Astrocyte (in vitro differentiated cells and primary cell): ENCODE measurements at regions not wholly inside any gene's neighbourhood (a gene's known extent, or its start where the extent isn't known, plus 50 kb on each side); places are given as distances from the start of the nearest gene placed in this dataset.

Experiments used
- DNase-seq: peaks from one replicate; pipeline ENCODE4 v3.0.0-alpha.2; 2010; ENCODE audit warnings: low read depth
- FAIRE-seq: peaks from 2 replicates; lab custom pipeline; 2011; peaks lifted over from hg19 to GRCh38; lab: Jason Lieb, UNC
- H2AFZ ChIP-seq: 2 replicates; pipeline ENCODE4 v1.6.0; 2012; ENCODE audit warnings: low read depth, low read length, inconsistent platforms
- H3K27ac ChIP-seq: 2 replicates; pipeline ENCODE4 v1.5.1; 2011; ENCODE audit warnings: low read depth, low read length, inconsistent platforms
- H3K27me3 ChIP-seq: 2 replicates; pipeline ENCODE4 v1.6.0; 2011; ENCODE audit warnings: low read length, inconsistent platforms; ENCODE audit not compliant: insufficient read depth
- H3K36me3 ChIP-seq: 2 replicates; pipeline ENCODE4 v1.5.1; 2011; ENCODE audit warnings: low read length, inconsistent platforms; ENCODE audit not compliant: insufficient read depth
- H3K4me1 ChIP-seq: 2 replicates; pipeline ENCODE4 v1.5.1; 2011; ENCODE audit warnings: low read length, inconsistent platforms; ENCODE audit not compliant: insufficient read depth
- H3K4me2 ChIP-seq: 2 replicates; pipeline ENCODE4 v1.6.0; 2012; ENCODE audit warnings: low read length, inconsistent platforms
- H3K4me3 ChIP-seq: 2 replicates; pipeline ENCODE4 v1.5.1; 2011; ENCODE audit warnings: low read depth, mild to moderate bottlenecking, low read length, inconsistent platforms; ENCODE audit not compliant: insufficient read depth
- H3K79me2 ChIP-seq: 2 replicates; pipeline ENCODE4 v1.6.0; 2012; ENCODE audit warnings: mild to moderate bottlenecking, low read length, inconsistent platforms; ENCODE audit not compliant: insufficient read depth
- H3K9ac ChIP-seq: 2 replicates; pipeline ENCODE4 v1.6.0; 2012; ENCODE audit warnings: mild to moderate bottlenecking, low read length, inconsistent platforms
- H3K9me3 ChIP-seq: 2 replicates; pipeline ENCODE4 v1.5.1; 2012; ENCODE audit warnings: low read depth, mild to moderate bottlenecking, low read length, inconsistent platforms; ENCODE audit not compliant: insufficient read depth
- H4K20me1 ChIP-seq: 2 replicates; pipeline ENCODE4 v1.6.0; 2012; ENCODE audit warnings: low read length, inconsistent platforms; ENCODE audit not compliant: insufficient read depth
- H3K27ac Mint-ChIP-seq: one replicate; pipeline ENCODE4 v1.8.0; 2021; ENCODE audit warnings: mild to moderate bottlenecking, mixed read lengths; ENCODE audit not compliant: unreplicated experiment
- H3K27me3 Mint-ChIP-seq: one replicate; pipeline ENCODE4 v1.8.0; 2021; ENCODE audit warnings: low read depth, mixed read lengths; ENCODE audit not compliant: unreplicated experiment
- H3K36me3 Mint-ChIP-seq: one replicate; pipeline ENCODE4 v1.8.0; 2021; ENCODE audit warnings: low read depth, mixed read lengths; ENCODE audit not compliant: unreplicated experiment
- H3K4me1 Mint-ChIP-seq: one replicate; pipeline ENCODE4 v1.8.0; 2021; ENCODE audit warnings: low read depth, mixed read lengths; ENCODE audit not compliant: unreplicated experiment
- H3K4me3 Mint-ChIP-seq: one replicate; pipeline ENCODE4 v1.8.0; 2021; ENCODE audit warnings: mild to moderate bottlenecking, moderate library complexity, mixed read lengths; ENCODE audit not compliant: unreplicated experiment
- H3K9me3 Mint-ChIP-seq: one replicate; pipeline ENCODE4 v1.8.0; 2021; ENCODE audit warnings: mild to moderate bottlenecking, mixed read lengths; ENCODE audit not compliant: unreplicated experiment
- EZH2 ChIP-seq: IDR thresholded peaks from 2 replicates; pipeline ENCODE4 v1.6.1; 2012; ENCODE audit warnings: mild to moderate bottlenecking, low read length, inconsistent platforms; ENCODE audit not compliant: insufficient read depth
- TF ChIP-seq, protein P1 (sequence below): IDR thresholded peaks from 2 replicates; pipeline ENCODE4 v1.5.1; 2011; ENCODE audit warnings: low read depth, mild to moderate bottlenecking, inconsistent platforms, low read length, moderate library complexity; ENCODE audit not compliant: insufficient read depth

DNA sequence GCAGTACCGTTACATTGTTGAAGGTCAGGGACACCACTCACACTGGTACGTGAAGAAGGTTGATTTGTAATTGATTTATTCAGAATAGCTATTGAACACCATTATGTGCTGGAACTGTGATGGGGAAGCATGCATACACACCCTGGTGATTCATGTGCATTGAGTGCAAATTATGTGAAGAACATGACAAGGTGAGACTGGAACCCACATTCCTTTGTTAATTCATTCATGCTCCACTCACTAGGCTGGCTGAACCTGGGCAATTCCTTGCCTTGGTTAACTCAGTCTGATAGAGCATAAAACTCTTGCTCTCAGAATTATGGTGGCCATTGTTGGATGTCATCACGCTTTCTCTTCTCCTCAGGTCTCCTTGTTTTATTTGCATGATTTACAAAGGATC lies 67.3 kb upstream of the TPK1 start:
- peaks cover 1% of the 10 kb centered on the region for H3K27me3 Mint-ChIP-seq

DNA sequence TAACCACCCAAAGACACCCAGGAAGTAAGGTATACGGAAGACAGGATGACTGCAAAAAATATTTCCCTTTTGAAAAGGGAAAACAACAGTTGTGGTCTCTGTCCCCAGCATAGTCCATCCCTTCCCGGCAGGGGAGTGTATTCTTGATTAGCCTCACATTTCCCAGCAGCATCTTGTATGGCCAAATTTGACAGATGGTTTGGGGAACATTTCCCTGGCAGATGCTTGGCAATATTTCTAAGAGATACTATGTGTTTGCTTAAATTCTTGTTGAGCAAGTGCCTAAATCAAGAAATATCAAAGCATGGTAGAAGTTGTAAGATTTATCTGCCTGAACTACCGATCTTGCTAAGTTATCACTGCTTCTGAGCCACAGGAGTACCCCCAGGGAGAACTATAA lies 56.9 kb upstream of the TPK1 start:
- Histone ChIP-seq H3K9me3 (no peaks in the 10 kb centered on the region), H3K27me3 (no peaks in the 10 kb centered on the region), H3K4me1 (no peaks in the 10 kb centered on the region), H3K9ac (no peak overlapping the region), H4K20me1 (no peaks in the 10 kb centered on the region), H3K79me2 (no peaks in the 10 kb centered on the region), H3K4me2 (no peak overlapping the region), H2AFZ (no peak overlapping the region), H3K27ac (no peak overlapping the region), H3K36me3 (no peaks in the 10 kb centered on the region), H3K4me3 (no peak overlapping the region)
- FAIRE-seq = no peak
- Mint-ChIP-seq H3K36me3 (no peaks in the 10 kb centered on the region), H3K9me3 (no peaks in the 10 kb centered on the region), H3K4me1 (no peaks in the 10 kb centered on the region), H3K27ac (no peak overlapping the region), H3K4me3 (no peak overlapping the region), H3K27me3 (no peaks in the 10 kb centered on the region)
- DNase-seq = no peak
- TF ChIP-seq EZH2 = no peak
- TF ChIP-seq, protein P1, sequence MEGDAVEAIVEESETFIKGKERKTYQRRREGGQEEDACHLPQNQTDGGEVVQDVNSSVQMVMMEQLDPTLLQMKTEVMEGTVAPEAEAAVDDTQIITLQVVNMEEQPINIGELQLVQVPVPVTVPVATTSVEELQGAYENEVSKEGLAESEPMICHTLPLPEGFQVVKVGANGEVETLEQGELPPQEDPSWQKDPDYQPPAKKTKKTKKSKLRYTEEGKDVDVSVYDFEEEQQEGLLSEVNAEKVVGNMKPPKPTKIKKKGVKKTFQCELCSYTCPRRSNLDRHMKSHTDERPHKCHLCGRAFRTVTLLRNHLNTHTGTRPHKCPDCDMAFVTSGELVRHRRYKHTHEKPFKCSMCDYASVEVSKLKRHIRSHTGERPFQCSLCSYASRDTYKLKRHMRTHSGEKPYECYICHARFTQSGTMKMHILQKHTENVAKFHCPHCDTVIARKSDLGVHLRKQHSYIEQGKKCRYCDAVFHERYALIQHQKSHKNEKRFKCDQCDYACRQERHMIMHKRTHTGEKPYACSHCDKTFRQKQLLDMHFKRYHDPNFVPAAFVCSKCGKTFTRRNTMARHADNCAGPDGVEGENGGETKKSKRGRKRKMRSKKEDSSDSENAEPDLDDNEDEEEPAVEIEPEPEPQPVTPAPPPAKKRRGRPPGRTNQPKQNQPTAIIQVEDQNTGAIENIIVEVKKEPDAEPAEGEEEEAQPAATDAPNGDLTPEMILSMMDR = no peak

More for the DNA sequence above, 67.3 kb upstream of the TPK1 start:
- H3K79me2 ChIP-seq = no peaks in the 10 kb centered on the region
- H2AFZ ChIP-seq = no peak overlapping the region
- no peaks in the 10 kb centered on the region for H3K4me1 ChIP-seq
- Mint-ChIP-seq H3K27ac (no peak overlapping the region), H3K36me3 (no peaks in the 10 kb centered on the region), H3K4me3 (no peak overlapping the region), H3K9me3 (no peaks in the 10 kb centered on the region), H3K4me1 (no peaks in the 10 kb centered on the region)
- no peak overlapping the region for H3K9ac ChIP-seq
- no peaks in the 10 kb centered on the region for H3K27me3 ChIP-seq
- H3K9me3 ChIP-seq = peaks cover 5% of the 10 kb centered on the region
- TF ChIP-seq, protein P1 = no peak
- TF ChIP-seq EZH2 = no peak
- H3K36me3 ChIP-seq = no peaks in the 10 kb centered on the region
- H3K4me2 ChIP-seq = no peak overlapping the region
- no peak for DNase-seq
- H3K4me3 ChIP-seq = no peak overlapping the region
- H4K20me1 ChIP-seq = no peaks in the 10 kb centered on the region
- FAIRE-seq = no peak
- H3K27ac ChIP-seq = no peak overlapping the region
